Trophoblast cell (in vitro differentiated cells and primary cell): ENCODE measurements at regions not wholly inside any gene's neighbourhood (a gene's known extent, or its start where the extent isn't known, plus 50 kb on each side); places are given as distances from the start of the nearest gene placed in this dataset.

Experiments
- DNase-seq, 2 donors: peaks; one replicate each; pipeline ENCODE4 v3.0.0-alpha.2; 2016
- H2AFZ ChIP-seq: 2 replicates; pipeline ENCODE4 v1.6.1; 2013; ENCODE audit warnings: low read length, moderate library complexity, mild to moderate bottlenecking; ENCODE audit not compliant: insufficient read depth, poor library complexity
- H2AK5ac ChIP-seq: 2 replicates; pipeline ENCODE4 v1.6.1; 2013; ENCODE audit warnings: mild to moderate bottlenecking, low read length
- H2BK120ac ChIP-seq: 2 replicates; pipeline ENCODE4 v1.6.1; 2013; ENCODE audit warnings: low read length, mild to moderate bottlenecking, moderate library complexity; ENCODE audit not compliant: insufficient read depth, poor library complexity
- H2BK12ac ChIP-seq: 2 replicates; pipeline ENCODE4 v1.6.1; 2013; ENCODE audit warnings: mild to moderate bottlenecking, low read length, moderate library complexity
- H2BK5ac ChIP-seq: 2 replicates; pipeline ENCODE4 v1.6.1; 2013; ENCODE audit warnings: low read length, low read depth, moderate library complexity, mild to moderate bottlenecking; ENCODE audit not compliant: poor library complexity
- H3K14ac ChIP-seq: 2 replicates; pipeline ENCODE4 v1.6.1; 2013; ENCODE audit warnings: mild to moderate bottlenecking, low read length
- H3K18ac ChIP-seq: 2 replicates; pipeline ENCODE4 v1.6.1; 2013; ENCODE audit warnings: mild to moderate bottlenecking, low read length
- H3K23ac ChIP-seq: 2 replicates; pipeline ENCODE4 v1.6.1; 2013; ENCODE audit warnings: low read length
- H3K27ac ChIP-seq: 2 replicates; pipeline ENCODE4 v1.5.1; 2013; ENCODE audit warnings: low read depth, mild to moderate bottlenecking, inconsistent platforms, low read length, moderate library complexity
- H3K27me3 ChIP-seq: 2 replicates; pipeline ENCODE4 v1.6.1; 2013; ENCODE audit warnings: inconsistent platforms, mild to moderate bottlenecking, low read length, moderate library complexity; ENCODE audit not compliant: insufficient read depth
- H3K36me3 ChIP-seq, 2 experiments: 1 replicate in 1 of 2; 2 replicates in 1 of 2; pipeline ENCODE4 v1.6.1; 2013; ENCODE audit warnings: low read length in 2 of 2, mild to moderate bottlenecking in 2 of 2, moderate library complexity in 1 of 2; ENCODE audit not compliant: insufficient read depth in 2 of 2, control insufficient read depth in 1 of 2
- H3K4ac ChIP-seq: 2 replicates; pipeline ENCODE4 v1.6.1; 2013; ENCODE audit warnings: low read depth, mild to moderate bottlenecking, low read length, moderate library complexity
- H3K4me1 ChIP-seq, 2 experiments: 1 replicate in 1 of 2; 2 replicates in 1 of 2; pipeline ENCODE4 v1.6.1; 2013; ENCODE audit warnings: low read length in 2 of 2, mild to moderate bottlenecking in 2 of 2, moderate library complexity in 1 of 2; ENCODE audit not compliant: insufficient read depth in 2 of 2, control insufficient read depth in 1 of 2
- H3K4me2 ChIP-seq: 2 replicates; pipeline ENCODE4 v1.6.1; 2013; ENCODE audit warnings: inconsistent platforms, mild to moderate bottlenecking, low read length, moderate library complexity
- H3K4me3 ChIP-seq: 2 replicates; pipeline ENCODE4 v1.5.1; 2013; ENCODE audit warnings: mild to moderate bottlenecking, low read depth, low read length, inconsistent platforms
- H3K79me1 ChIP-seq: one replicate; pipeline ENCODE4 v1.6.1; 2013; ENCODE audit warnings: low read length
- H3K79me2 ChIP-seq: 2 replicates; pipeline ENCODE4 v1.6.1; 2013; ENCODE audit warnings: low read length, mild to moderate bottlenecking; ENCODE audit not compliant: control insufficient read depth, insufficient read depth, poor library complexity
- H3K9ac ChIP-seq: 2 replicates; pipeline ENCODE4 v1.6.1; 2013; ENCODE audit warnings: mild to moderate bottlenecking, low read length
- H3K9me3 ChIP-seq: 2 replicates; pipeline ENCODE4 v1.6.1; 2013; ENCODE audit warnings: low read depth, mild to moderate bottlenecking, control low read depth, inconsistent platforms, low read length; ENCODE audit not compliant: insufficient read depth
- H4K12ac ChIP-seq: 2 replicates; pipeline ENCODE4 v1.6.1; 2013; ENCODE audit warnings: low read depth, mild to moderate bottlenecking, low read length, moderate library complexity
- H4K8ac ChIP-seq: 2 replicates; pipeline ENCODE4 v1.6.1; 2013; ENCODE audit warnings: low read depth, mild to moderate bottlenecking, low read length, moderate library complexity
- H4K91ac ChIP-seq: one replicate; pipeline ENCODE4 v1.6.1; 2013; ENCODE audit warnings: low read depth, mild to moderate bottlenecking, low read length, moderate library complexity
- WGBS: extraction: QIAGEN DNeasy Blood & Tissue Kit; methylation state at CpG from one replicate; pipeline ENCODE4 v1.1.7; 2013; ENCODE audit warnings: missing lambda C conversion rate; ENCODE audit not compliant: insufficient read length, insufficient coverage; ENCODE audit errors: extremely low coverage; 5-methylcytosine and 5-hydroxymethylcytosine counted together

GRCh38 chr5:121707178-121707577 is 144.5 kb upstream of the FTMT start:
- Histone ChIP-seq H2AK5ac (no peak overlapping the region), H3K9me3 (no peaks in the 10 kb centered on the region), H2BK12ac (no peak overlapping the region), H2BK5ac (no peak overlapping the region), H3K4me2 (no peak overlapping the region), H3K4me1 (no peaks in the 10 kb centered on the region), H3K79me2 (no peaks in the 10 kb centered on the region), H3K4me3 (no peak overlapping the region), H3K18ac (no peak overlapping the region), H3K27ac (no peak overlapping the region), H2AFZ (no peak overlapping the region), H4K91ac (no peak overlapping the region), H3K79me1 (no peaks in the 10 kb centered on the region), H3K27me3 (no peaks in the 10 kb centered on the region), H3K9ac (no peak overlapping the region), H4K12ac (no peak overlapping the region), H4K8ac (no peak overlapping the region), H3K23ac (no peak overlapping the region), H2BK120ac (no peak overlapping the region), H3K14ac (no peak overlapping the region), H3K36me3 (no peaks in the 10 kb centered on the region), H3K4ac (no peak overlapping the region)
- DNase-seq = peak in 1 of 2 donors; percentile 73
- WGBS = no CpG with 5 or more reads among the region's 1 CpG

GRCh38 chr5:121711416-121711815 is 140.3 kb upstream of the FTMT start:
- Histone ChIP-seq H2AFZ (no peak overlapping the region), H3K36me3 (no peaks in the 10 kb centered on the region), H3K23ac (no peak overlapping the region), H3K4me1 (no peaks in the 10 kb centered on the region), H3K4ac (no peak overlapping the region), H3K9ac (no peak overlapping the region), H2AK5ac (no peak overlapping the region), H4K8ac (no peak overlapping the region), H3K4me2 (no peak overlapping the region), H3K9me3 (no peaks in the 10 kb centered on the region), H3K14ac (no peak overlapping the region), H3K79me1 (no peaks in the 10 kb centered on the region), H2BK5ac (no peak overlapping the region), H3K18ac (no peak overlapping the region), H3K79me2 (no peaks in the 10 kb centered on the region), H4K12ac (no peak overlapping the region), H3K27me3 (no peaks in the 10 kb centered on the region), H3K4me3 (no peak overlapping the region), H4K91ac (no peak overlapping the region), H3K27ac (no peak overlapping the region), H2BK120ac (no peak overlapping the region), H2BK12ac (no peak overlapping the region)
- no peak for DNase-seq

DNA sequence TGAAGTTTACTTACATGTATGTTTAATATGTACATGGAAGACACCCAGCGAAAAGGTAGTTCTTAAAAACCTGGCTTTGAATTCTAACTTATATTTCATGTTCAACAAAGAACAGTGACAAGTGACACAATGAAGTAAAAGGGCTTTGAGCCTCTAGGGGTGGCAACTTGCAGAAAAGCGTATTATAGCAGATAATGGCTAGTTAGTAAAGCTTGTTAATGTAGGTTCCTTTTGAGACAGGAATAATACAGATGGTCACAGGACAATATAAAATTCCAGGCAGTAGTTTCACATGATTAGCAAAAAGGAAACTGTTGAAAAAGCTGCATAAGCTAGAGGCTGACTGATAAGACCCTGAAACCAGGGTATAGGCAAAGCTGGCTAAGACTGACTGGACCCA is 132.4 kb upstream of the FTMT start:
- Histone ChIP-seq H2BK120ac (no peak overlapping the region), H3K18ac (no peak overlapping the region), H2BK12ac (no peak overlapping the region), H3K14ac (no peak overlapping the region), H3K4me1 (no peaks in the 10 kb centered on the region), H4K12ac (no peak overlapping the region), H2AFZ (no peak overlapping the region), H3K4ac (no peak overlapping the region), H3K4me3 (no peak overlapping the region), H4K91ac (no peak overlapping the region), H3K9ac (no peak overlapping the region), H2BK5ac (no peak overlapping the region), H3K23ac (no peak overlapping the region), H3K36me3 (no peaks in the 10 kb centered on the region), H3K27me3 (no peaks in the 10 kb centered on the region), H3K79me2 (no peaks in the 10 kb centered on the region), H3K9me3 (no peaks in the 10 kb centered on the region), H3K27ac (no peak overlapping the region), H3K79me1 (no peaks in the 10 kb centered on the region), H2AK5ac (no peak overlapping the region), H4K8ac (no peak overlapping the region), H3K4me2 (no peak overlapping the region)
- DNase-seq = no peak
- WGBS = no CpG with 5 or more reads among the region's 2 CpGs

DNA sequence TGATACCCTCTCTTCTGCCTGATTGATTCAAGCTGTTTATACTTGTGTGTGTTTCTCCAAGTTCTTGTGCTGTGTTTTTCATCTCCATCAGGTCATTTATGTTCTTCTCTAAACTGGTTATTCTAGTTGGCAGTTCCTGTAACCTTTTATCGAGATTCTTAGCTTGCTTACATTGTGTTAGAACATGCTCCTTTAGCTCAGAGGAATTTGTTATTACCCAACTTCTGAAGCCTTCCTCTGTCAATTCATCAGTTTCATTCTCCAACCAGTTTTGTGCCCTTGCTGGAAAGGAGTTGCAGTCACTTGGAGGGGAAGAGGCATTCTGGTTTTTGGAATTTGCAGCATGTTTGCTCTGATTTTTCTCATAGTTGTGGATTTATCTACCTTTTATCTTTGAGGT is 126.2 kb upstream of the FTMT start:
- Histone ChIP-seq H3K4me3 (no peak overlapping the region), H2AK5ac (no peak overlapping the region), H3K4me1 (peaks cover 7 to 8% of the 10 kb centered on the region in 2 experiments), H3K9ac (no peak overlapping the region), H2BK120ac (no peak overlapping the region), H3K18ac (no peak overlapping the region), H3K9me3 (no peaks in the 10 kb centered on the region), H3K4me2 (no peak overlapping the region), H4K91ac (no peak overlapping the region), H2AFZ (no peak overlapping the region), H2BK5ac (no peak overlapping the region), H4K12ac (no peak overlapping the region), H3K23ac (no peak overlapping the region), H3K14ac (no peak overlapping the region), H3K36me3 (no peaks in the 10 kb centered on the region), H3K4ac (no peak overlapping the region), H3K27me3 (no peaks in the 10 kb centered on the region), H4K8ac (no peak overlapping the region), H3K79me2 (no peaks in the 10 kb centered on the region), H3K79me1 (peaks cover 11% of the 10 kb centered on the region), H2BK12ac (no peak overlapping the region), H3K27ac (no peak overlapping the region)
- DNase-seq = peak; percentile 44 to 93
- WGBS = no CpG with 5 or more reads among the region's 1 CpG
